ENCODE measurements at regions not wholly inside any gene's neighbourhood (a gene's known extent, or its start where the extent isn't known, plus 50 kb on each side); places are given as distances from the start of the nearest gene placed in this dataset.

DNA sequence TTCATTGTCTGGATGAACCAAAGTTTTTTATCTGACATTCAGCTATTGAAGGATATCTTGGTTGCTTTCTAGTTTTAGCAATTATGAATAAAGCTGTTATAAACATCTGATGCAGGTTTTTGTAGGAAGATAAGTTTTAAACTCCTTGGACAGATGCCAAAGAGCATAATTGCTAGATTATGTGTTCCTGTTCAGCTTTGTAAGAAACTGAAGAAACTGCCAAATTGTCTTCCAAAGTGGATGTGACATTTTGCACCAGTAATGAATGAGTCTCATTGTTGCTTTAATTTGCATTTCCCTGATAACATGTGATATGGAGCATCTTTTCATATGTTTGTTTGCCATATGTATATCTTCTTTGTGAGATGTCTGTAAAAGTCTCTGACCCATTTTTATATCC lies 239.9 kb upstream of the TTC14 start:
- no peak for DNase-seq (ENCODE audit: low spot score)
- no peak overlapping the region for H3K27ac ChIP-seq (ENCODE audit: low read depth)
- Mint-ChIP-seq H3K27me3 (ENCODE audit: insufficient read depth, low read depth, poor library complexity) (no peaks in the 10 kb centered on the region), H3K9me3 (peaks cover 12% of the 10 kb centered on the region), H3K4me1 (no peaks in the 10 kb centered on the region), H3K27ac (no peak overlapping the region), H3K36me3 (ENCODE audit: low read depth) (peaks cover 9% of the 10 kb centered on the region), H3K4me3 (no peak overlapping the region)
- H3K4me1 ChIP-seq (ENCODE audit: insufficient read depth) = no peaks in the 10 kb centered on the region
- H4K20me1 ChIP-seq (replicated peaks; ENCODE audit: insufficient read depth) = no peaks in the 10 kb centered on the region
- no peaks in the 10 kb centered on the region for H3K79me2 ChIP-seq (replicated peaks; ENCODE audit: insufficient read depth)
- no peak for TF ChIP-seq EZH2 (IDR thresholded peaks at IDR 0.05; ENCODE audit: low read depth, unreplicated experiment)
- TF ChIP-seq, protein P1, sequence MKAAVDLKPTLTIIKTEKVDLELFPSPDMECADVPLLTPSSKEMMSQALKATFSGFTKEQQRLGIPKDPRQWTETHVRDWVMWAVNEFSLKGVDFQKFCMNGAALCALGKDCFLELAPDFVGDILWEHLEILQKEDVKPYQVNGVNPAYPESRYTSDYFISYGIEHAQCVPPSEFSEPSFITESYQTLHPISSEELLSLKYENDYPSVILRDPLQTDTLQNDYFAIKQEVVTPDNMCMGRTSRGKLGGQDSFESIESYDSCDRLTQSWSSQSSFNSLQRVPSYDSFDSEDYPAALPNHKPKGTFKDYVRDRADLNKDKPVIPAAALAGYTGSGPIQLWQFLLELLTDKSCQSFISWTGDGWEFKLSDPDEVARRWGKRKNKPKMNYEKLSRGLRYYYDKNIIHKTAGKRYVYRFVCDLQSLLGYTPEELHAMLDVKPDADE (IDR thresholded peaks at IDR 0.05) = no peak
- TF ChIP-seq EZH2phosphoT487 (IDR thresholded peaks at IDR 0.05; ENCODE audit: unreplicated experiment) = no peak
- TF ChIP-seq, protein P2, sequence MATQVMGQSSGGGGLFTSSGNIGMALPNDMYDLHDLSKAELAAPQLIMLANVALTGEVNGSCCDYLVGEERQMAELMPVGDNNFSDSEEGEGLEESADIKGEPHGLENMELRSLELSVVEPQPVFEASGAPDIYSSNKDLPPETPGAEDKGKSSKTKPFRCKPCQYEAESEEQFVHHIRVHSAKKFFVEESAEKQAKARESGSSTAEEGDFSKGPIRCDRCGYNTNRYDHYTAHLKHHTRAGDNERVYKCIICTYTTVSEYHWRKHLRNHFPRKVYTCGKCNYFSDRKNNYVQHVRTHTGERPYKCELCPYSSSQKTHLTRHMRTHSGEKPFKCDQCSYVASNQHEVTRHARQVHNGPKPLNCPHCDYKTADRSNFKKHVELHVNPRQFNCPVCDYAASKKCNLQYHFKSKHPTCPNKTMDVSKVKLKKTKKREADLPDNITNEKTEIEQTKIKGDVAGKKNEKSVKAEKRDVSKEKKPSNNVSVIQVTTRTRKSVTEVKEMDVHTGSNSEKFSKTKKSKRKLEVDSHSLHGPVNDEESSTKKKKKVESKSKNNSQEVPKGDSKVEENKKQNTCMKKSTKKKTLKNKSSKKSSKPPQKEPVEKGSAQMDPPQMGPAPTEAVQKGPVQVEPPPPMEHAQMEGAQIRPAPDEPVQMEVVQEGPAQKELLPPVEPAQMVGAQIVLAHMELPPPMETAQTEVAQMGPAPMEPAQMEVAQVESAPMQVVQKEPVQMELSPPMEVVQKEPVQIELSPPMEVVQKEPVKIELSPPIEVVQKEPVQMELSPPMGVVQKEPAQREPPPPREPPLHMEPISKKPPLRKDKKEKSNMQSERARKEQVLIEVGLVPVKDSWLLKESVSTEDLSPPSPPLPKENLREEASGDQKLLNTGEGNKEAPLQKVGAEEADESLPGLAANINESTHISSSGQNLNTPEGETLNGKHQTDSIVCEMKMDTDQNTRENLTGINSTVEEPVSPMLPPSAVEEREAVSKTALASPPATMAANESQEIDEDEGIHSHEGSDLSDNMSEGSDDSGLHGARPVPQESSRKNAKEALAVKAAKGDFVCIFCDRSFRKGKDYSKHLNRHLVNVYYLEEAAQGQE (IDR thresholded peaks at IDR 0.05; ENCODE audit: unreplicated experiment) = no peak
- TF ChIP-seq POLR2AphosphoS5 (IDR thresholded peaks at IDR 0.05; ENCODE audit: low read depth) = no peak
- no peak for TF ChIP-seq ZNF331 (CRISPR knock-in tag; IDR thresholded peaks at IDR 0.05; ENCODE audit: low read depth)
- TF ChIP-seq NANOG (IDR thresholded peaks at IDR 0.05; ENCODE audit: borderline replicate concordance) = no peak
- no peak for TF ChIP-seq STAT1 (IDR thresholded peaks at IDR 0.05; ENCODE audit: unreplicated experiment)
- TF ChIP-seq, protein P3, sequence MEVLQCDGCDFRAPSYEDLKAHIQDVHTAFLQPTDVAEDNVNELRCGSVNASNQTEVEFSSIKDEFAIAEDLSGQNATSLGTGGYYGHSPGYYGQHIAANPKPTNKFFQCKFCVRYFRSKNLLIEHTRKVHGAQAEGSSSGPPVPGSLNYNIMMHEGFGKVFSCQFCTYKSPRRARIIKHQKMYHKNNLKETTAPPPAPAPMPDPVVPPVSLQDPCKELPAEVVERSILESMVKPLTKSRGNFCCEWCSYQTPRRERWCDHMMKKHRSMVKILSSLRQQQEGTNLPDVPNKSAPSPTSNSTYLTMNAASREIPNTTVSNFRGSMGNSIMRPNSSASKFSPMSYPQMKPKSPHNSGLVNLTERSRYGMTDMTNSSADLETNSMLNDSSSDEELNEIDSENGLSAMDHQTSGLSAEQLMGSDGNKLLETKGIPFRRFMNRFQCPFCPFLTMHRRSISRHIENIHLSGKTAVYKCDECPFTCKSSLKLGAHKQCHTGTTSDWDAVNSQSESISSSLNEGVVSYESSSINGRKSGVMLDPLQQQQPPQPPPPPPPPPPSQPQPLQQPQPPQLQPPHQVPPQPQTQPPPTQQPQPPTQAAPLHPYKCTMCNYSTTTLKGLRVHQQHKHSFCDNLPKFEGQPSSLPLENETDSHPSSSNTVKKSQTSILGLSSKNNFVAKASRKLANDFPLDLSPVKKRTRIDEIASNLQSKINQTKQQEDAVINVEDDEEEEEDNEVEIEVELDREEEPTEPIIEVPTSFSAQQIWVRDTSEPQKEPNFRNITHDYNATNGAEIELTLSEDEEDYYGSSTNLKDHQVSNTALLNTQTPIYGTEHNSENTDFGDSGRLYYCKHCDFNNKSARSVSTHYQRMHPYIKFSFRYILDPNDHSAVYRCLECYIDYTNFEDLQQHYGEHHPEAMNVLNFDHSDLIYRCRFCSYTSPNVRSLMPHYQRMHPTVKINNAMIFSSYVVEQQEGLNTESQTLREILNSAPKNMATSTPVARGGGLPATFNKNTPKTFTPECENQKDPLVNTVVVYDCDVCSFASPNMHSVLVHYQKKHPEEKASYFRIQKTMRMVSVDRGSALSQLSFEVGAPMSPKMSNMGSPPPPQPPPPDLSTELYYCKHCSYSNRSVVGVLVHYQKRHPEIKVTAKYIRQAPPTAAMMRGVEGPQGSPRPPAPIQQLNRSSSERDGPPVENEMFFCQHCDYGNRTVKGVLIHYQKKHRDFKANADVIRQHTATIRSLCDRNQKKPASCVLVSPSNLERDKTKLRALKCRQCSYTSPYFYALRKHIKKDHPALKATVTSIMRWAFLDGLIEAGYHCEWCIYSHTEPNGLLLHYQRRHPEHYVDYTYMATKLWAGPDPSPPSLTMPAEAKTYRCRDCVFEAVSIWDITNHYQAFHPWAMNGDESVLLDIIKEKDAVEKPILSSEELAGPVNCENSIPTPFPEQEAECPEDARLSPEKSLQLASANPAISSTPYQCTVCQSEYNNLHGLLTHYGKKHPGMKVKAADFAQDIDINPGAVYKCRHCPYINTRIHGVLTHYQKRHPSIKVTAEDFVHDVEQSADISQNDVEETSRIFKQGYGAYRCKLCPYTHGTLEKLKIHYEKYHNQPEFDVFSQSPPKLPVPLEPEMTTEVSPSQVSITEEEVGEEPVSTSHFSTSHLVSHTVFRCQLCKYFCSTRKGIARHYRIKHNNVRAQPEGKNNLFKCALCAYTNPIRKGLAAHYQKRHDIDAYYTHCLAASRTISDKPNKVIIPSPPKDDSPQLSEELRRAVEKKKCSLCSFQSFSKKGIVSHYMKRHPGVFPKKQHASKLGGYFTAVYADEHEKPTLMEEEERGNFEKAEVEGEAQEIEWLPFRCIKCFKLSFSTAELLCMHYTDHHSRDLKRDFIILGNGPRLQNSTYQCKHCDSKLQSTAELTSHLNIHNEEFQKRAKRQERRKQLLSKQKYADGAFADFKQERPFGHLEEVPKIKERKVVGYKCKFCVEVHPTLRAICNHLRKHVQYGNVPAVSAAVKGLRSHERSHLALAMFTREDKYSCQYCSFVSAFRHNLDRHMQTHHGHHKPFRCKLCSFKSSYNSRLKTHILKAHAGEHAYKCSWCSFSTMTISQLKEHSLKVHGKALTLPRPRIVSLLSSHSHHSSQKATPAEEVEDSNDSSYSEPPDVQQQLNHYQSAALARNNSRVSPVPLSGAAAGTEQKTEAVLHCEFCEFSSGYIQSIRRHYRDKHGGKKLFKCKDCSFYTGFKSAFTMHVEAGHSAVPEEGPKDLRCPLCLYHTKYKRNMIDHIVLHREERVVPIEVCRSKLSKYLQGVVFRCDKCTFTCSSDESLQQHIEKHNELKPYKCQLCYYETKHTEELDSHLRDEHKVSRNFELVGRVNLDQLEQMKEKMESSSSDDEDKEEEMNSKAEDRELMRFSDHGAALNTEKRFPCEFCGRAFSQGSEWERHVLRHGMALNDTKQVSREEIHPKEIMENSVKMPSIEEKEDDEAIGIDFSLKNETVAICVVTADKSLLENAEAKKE (CRISPR knock-in tag; IDR thresholded peaks at IDR 0.05) = no peak
- no peak for TF ChIP-seq JUNB (IDR thresholded peaks at IDR 0.05; ENCODE audit: unreplicated experiment)
- TF ChIP-seq CREB1 (CRISPR knock-in tag; IDR thresholded peaks at IDR 0.05; ENCODE audit: low read depth) = no peak
- no peak for TF ChIP-seq ZNF114 (CRISPR knock-in tag; IDR thresholded peaks at IDR 0.05)
- TF ChIP-seq, protein P4, sequence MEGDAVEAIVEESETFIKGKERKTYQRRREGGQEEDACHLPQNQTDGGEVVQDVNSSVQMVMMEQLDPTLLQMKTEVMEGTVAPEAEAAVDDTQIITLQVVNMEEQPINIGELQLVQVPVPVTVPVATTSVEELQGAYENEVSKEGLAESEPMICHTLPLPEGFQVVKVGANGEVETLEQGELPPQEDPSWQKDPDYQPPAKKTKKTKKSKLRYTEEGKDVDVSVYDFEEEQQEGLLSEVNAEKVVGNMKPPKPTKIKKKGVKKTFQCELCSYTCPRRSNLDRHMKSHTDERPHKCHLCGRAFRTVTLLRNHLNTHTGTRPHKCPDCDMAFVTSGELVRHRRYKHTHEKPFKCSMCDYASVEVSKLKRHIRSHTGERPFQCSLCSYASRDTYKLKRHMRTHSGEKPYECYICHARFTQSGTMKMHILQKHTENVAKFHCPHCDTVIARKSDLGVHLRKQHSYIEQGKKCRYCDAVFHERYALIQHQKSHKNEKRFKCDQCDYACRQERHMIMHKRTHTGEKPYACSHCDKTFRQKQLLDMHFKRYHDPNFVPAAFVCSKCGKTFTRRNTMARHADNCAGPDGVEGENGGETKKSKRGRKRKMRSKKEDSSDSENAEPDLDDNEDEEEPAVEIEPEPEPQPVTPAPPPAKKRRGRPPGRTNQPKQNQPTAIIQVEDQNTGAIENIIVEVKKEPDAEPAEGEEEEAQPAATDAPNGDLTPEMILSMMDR (conservative IDR thresholded peaks at IDR 0.05; ENCODE audit: low read depth in 2 of 2) = no peak
- no peak for ATAC-seq
- no peak overlapping the region for H2AFZ ChIP-seq
- no peak overlapping the region for H3K4me3 ChIP-seq
- H3F3A ChIP-seq (replicated peaks; ENCODE audit: low read depth) = no peaks in the 10 kb centered on the region
- no peaks in the 10 kb centered on the region for H3K9me2 ChIP-seq (ENCODE audit: insufficient read depth)
- no peaks in the 10 kb centered on the region for H3K27me3 ChIP-seq (ENCODE audit: insufficient read depth)
- H3K36me3 ChIP-seq (ENCODE audit: insufficient read depth) = no peaks in the 10 kb centered on the region
- H3K4me2 ChIP-seq = no peak overlapping the region

Measured in GM23338 (cell line).